ENCODE measurements at regions not wholly inside any gene's neighbourhood (a gene's known extent, or its start where the extent isn't known, plus 50 kb on each side); places are given as distances from the start of the nearest gene placed in this dataset.
"Not testable (repeated sequence)": the region's sequence is repeated elsewhere in the genome, so short reads cannot be mapped to it uniquely, and the experiment has no call there.

GRCh38 chr6:27854421-27854820 lies 57.8 kb downstream of the OR2B2 start:
- no peak for DNase-seq (ENCODE audit: low read depth)

- no peak for DNase-seq (ENCODE audit: low read depth)
Measured at GRCh38 chr6:27851440-27851839, 60.8 kb downstream of the OR2B2 start.

GRCh38 chr6:27849001-27849400 lies 63.2 kb downstream of the OR2B2 start:
- not testable (repeated sequence) for DNase-seq (ENCODE audit: low read depth)

- DNase-seq (ENCODE audit: low read depth): no peak
Measured at GRCh38 chr6:27847706-27848105, 64.5 kb downstream of the OR2B2 start.

- no peak for DNase-seq (ENCODE audit: low read depth)
Measured at GRCh38 chr6:27840572-27840971, 71.6 kb downstream of the OR2B2 start.

- DNase-seq (ENCODE audit: low read depth): no peak
Measured at GRCh38 chr6:27839626-27840475, 72.3 kb downstream of the OR2B2 start.

- DNase-seq (ENCODE audit: low read depth): no peak
Measured at GRCh38 chr6:27838945-27839625, 73.1 kb downstream of the OR2B2 start.

- peak; percentile 97 for DNase-seq (ENCODE audit: low read depth)
Measured at GRCh38 chr6:27838058-27838944, 73.9 kb downstream of the OR2B2 start.

GRCh38 chr6:27837625-27838057 lies 74.6 kb downstream of the OR2B2 start:
- DNase-seq (ENCODE audit: low read depth): no peak

GRCh38 chr6:27836783-27837624 lies 75.2 kb downstream of the OR2B2 start:
- DNase-seq (ENCODE audit: low read depth): no peak

- DNase-seq (ENCODE audit: low read depth): no peak
Measured at GRCh38 chr6:27836141-27836782, 75.9 kb downstream of the OR2B2 start.

GRCh38 chr6:27834879-27835549 lies 77.2 kb downstream of the OR2B2 start:
- no peak for DNase-seq (ENCODE audit: low read depth)

- no peak for DNase-seq (ENCODE audit: low read depth)
Measured at GRCh38 chr6:27834384-27834783, 77.8 kb downstream of the OR2B2 start.

- not testable (repeated sequence) for DNase-seq (ENCODE audit: low read depth)
Measured at GRCh38 chr6:27831434-27832081, 80.6 kb downstream of the OR2B2 start.

GRCh38 chr6:27830600-27831433 lies 81.4 kb downstream of the OR2B2 start:
- DNase-seq (ENCODE audit: low read depth): not testable (repeated sequence)

- no peak for DNase-seq (ENCODE audit: low read depth)
Measured at GRCh38 chr6:27830212-27830599, 82.0 kb downstream of the OR2B2 start.

- DNase-seq (ENCODE audit: low read depth): no peak
Measured at GRCh38 chr6:27829453-27830211, 82.6 kb downstream of the OR2B2 start.

GRCh38 chr6:27827477-27827876 lies 84.7 kb downstream of the OR2B2 start:
- DNase-seq (ENCODE audit: low read depth): not testable (repeated sequence)
